SK-N-SH (cell line): ENCODE measurements at regions not wholly inside any gene's neighbourhood (a gene's known extent, or its start where the extent isn't known, plus 50 kb on each side); places are given as distances from the start of the nearest gene placed in this dataset.

Source experiments
- CTCF ChIA-PET: fragments of 300-600, 350-600 bp; formaldehyde crosslinking; extraction: SDS; loops from one replicate; lab custom pipeline; 2021; lab: Yijun Ruan, JAX
- POLR2A ChIA-PET: fragments of 350-600 bp; sonication (Branson Sonifier 250); formaldehyde crosslinking; extraction: SDS; loops from one replicate; lab custom pipeline; 2020; ENCODE audit warnings: antibody characterized with exemption, inconsistent platforms; lab: Yijun Ruan, JAX
- DNase-seq: peaks from one replicate; pipeline ENCODE4 v3.0.0; 2012
- H2AFZ ChIP-seq: fragments of 200-600 bp; sonication (generic); 2 replicates; pipeline ENCODE4 v1.8.1; 2016; ENCODE audit warnings: antibody characterized with exemption, mild to moderate bottlenecking, low read depth
- H3F3A ChIP-seq: fragments of 200-600 bp; sonication (generic); replicated peaks from 2 replicates; pipeline ENCODE3; 2016; ENCODE audit warnings: antibody characterized with exemption, mild to moderate bottlenecking; ENCODE audit not compliant: insufficient read depth
- H3K27ac ChIP-seq, 2 experiments: fragments of 200-500 bp in 1 of 2; fragments of 200-600 bp in 1 of 2; sonication (Bioruptor generic) in 1 of 2; sonication (generic), shearing (Covaris generic) in 1 of 2; 2 replicates each; pipeline versions ENCODE4 v1.5.1 to v1.6.1; 2014 to 2016; ENCODE audit warnings: low read depth in 2 of 2, inconsistent platforms in 1 of 2, low read length in 1 of 2, mild to moderate bottlenecking in 1 of 2, mixed read lengths in 1 of 2
- H3K27me3 ChIP-seq: fragments of 200-600 bp; sonication (generic), shearing (Covaris generic); 2 replicates; pipeline ENCODE4 v1.6.1; 2016; ENCODE audit warnings: mixed run types; ENCODE audit not compliant: insufficient read depth
- H3K36me3 ChIP-seq, 2 experiments: fragments of 200-500 bp in 1 of 2; fragments of 200-600 bp in 1 of 2; sonication (Bioruptor generic) in 1 of 2; sonication (generic) in 1 of 2; replicated peaks in 1 of 2; 2 replicates each; pipeline versions ENCODE3 to v1.5.1; 2014 to 2016; ENCODE audit warnings: low read length in 1 of 2, mild to moderate bottlenecking in 1 of 2; ENCODE audit not compliant: insufficient read depth in 2 of 2, control insufficient read depth in 1 of 2
- H3K4me1 ChIP-seq, 2 experiments: fragments of 200-500 bp in 1 of 2; fragments of 200-600 bp in 1 of 2; sonication (Bioruptor generic) in 1 of 2; sonication (generic), shearing (Covaris generic) in 1 of 2; 2 replicates each; pipeline versions ENCODE4 v1.5.1 to v1.6.1; 2014 to 2016; ENCODE audit warnings: low read depth in 1 of 2, low read length in 1 of 2, mixed run types in 1 of 2; ENCODE audit not compliant: insufficient read depth in 2 of 2, control insufficient read depth in 1 of 2
- H3K4me2 ChIP-seq: fragments of 200-600 bp; sonication (generic), shearing (Covaris generic); 2 replicates; pipeline ENCODE4 v1.6.1; 2017; ENCODE audit warnings: mixed run types
- H3K4me3 ChIP-seq, 2 experiments: fragments of 200-500 bp in 1 of 2; fragments of 200-600 bp in 1 of 2; sonication (Bioruptor generic) in 1 of 2; sonication (generic), shearing (Covaris generic) in 1 of 2; 2 replicates each; pipeline versions ENCODE4 v1.5.1 to v1.8.1; 2014 to 2016; ENCODE audit warnings: low read depth in 2 of 2, inconsistent platforms in 1 of 2, low read length in 1 of 2, mild to moderate bottlenecking in 1 of 2, mixed read lengths in 1 of 2, moderate library complexity in 1 of 2
- H3K79me2 ChIP-seq: fragments of 200-600 bp; sonication (generic); 2 replicates; pipeline ENCODE4 v1.8.1; 2017; ENCODE audit warnings: mild to moderate bottlenecking; ENCODE audit not compliant: insufficient read depth
- H3K9ac ChIP-seq: fragments of 200-600 bp; sonication (generic); 2 replicates; pipeline ENCODE4 v1.6.1; 2017; ENCODE audit warnings: mixed run types
- H3K9me2 ChIP-seq: fragments of 200-600 bp; sonication (generic); 2 replicates; pipeline ENCODE4 v1.6.1; 2017; ENCODE audit warnings: mixed run types
- H3K9me3 ChIP-seq: fragments of 200-600 bp; sonication (generic); 2 replicates; pipeline ENCODE4 v1.6.1; 2017; ENCODE audit warnings: mixed run types, mild to moderate bottlenecking, moderate library complexity
- H4K20me1 ChIP-seq: fragments of 200-600 bp; sonication (generic); 2 replicates; pipeline ENCODE4 v1.6.1; 2017; ENCODE audit warnings: mild to moderate bottlenecking, mixed run types; ENCODE audit not compliant: insufficient read depth
- EZH2phosphoT487 ChIP-seq: fragments of 200-600 bp; sonication (generic); IDR thresholded peaks from 2 replicates; pipeline ENCODE4 v1.6.1; 2017; ENCODE audit warnings: low read depth, mixed run types, mild to moderate bottlenecking, antibody characterized with exemption, moderate library complexity, borderline replicate concordance
- FOSL2 ChIP-seq: IDR thresholded peaks from 2 replicates; pipeline ENCODE4 v1.4.0; 2012; ENCODE audit warnings: low read depth, mild to moderate bottlenecking, moderate library complexity, borderline replicate concordance
- FOXJ3 ChIP-seq: sonication (generic); formaldehyde crosslinking; IDR thresholded peaks from 2 replicates; pipeline ENCODE4 v1.5.1; 2020; ENCODE audit warnings: mild to moderate bottlenecking, missing genetic modification reagents
- FOXM1 ChIP-seq: IDR thresholded peaks from 2 replicates; pipeline ENCODE4 v1.4.0; 2012; ENCODE audit warnings: low read depth, mild to moderate bottlenecking
- GABPA ChIP-seq: IDR thresholded peaks from 2 replicates; pipeline ENCODE4 v1.4.0; 2012; ENCODE audit warnings: low read depth, mild to moderate bottlenecking
- GATA2 ChIP-seq: sonication (generic); formaldehyde crosslinking; IDR thresholded peaks from 2 replicates; pipeline ENCODE4 v1.5.0; 2020; ENCODE audit warnings: mild to moderate bottlenecking, missing genetic modification reagents
- IRF3 ChIP-seq: fragments of 150-350 bp; IDR thresholded peaks from 2 replicates; pipeline ENCODE4 v1.6.1; 2016; ENCODE audit warnings: mild to moderate bottlenecking, low read depth, low read length
- MEF2A ChIP-seq: IDR thresholded peaks from 2 replicates; pipeline ENCODE4 v1.4.0; 2012; ENCODE audit warnings: low read depth, borderline replicate concordance
- NFIC ChIP-seq: IDR thresholded peaks from 2 replicates; pipeline ENCODE4 v1.4.0; 2012; ENCODE audit warnings: borderline replicate concordance
- POLR2AphosphoS5 ChIP-seq: IDR thresholded peaks from 2 replicates; pipeline ENCODE4 v1.6.1; 2012; ENCODE audit warnings: low read depth, low read length
- RAD21 ChIP-seq: IDR thresholded peaks from 2 replicates; pipeline ENCODE4 v1.6.1; 2012; ENCODE audit warnings: mild to moderate bottlenecking, low read length
- RCOR1 ChIP-seq: fragments of 150-350 bp; IDR thresholded peaks from 2 replicates; pipeline ENCODE4 v1.6.1; 2017; ENCODE audit warnings: antibody characterized with exemption, low read length
- RXRA ChIP-seq: IDR thresholded peaks from 2 replicates; pipeline ENCODE4 v1.4.0; 2012; ENCODE audit warnings: low read depth, mild to moderate bottlenecking, borderline replicate concordance
- SIN3A ChIP-seq: IDR thresholded peaks from 2 replicates; pipeline ENCODE4 v1.6.1; 2012; ENCODE audit warnings: low read depth, mild to moderate bottlenecking, low read length, moderate library complexity, borderline replicate concordance
- SMC3 ChIP-seq: IDR thresholded peaks from 2 replicates; pipeline ENCODE4 v1.6.1; 2012; ENCODE audit warnings: low read depth, low read length, improper control_type of control experiment
- TAF1 ChIP-seq: IDR thresholded peaks from 2 replicates; pipeline ENCODE4 v1.6.1; 2012; ENCODE audit warnings: low read depth, mild to moderate bottlenecking, low read length, moderate library complexity, borderline replicate concordance
- TEAD4 ChIP-seq: IDR thresholded peaks from 2 replicates; pipeline ENCODE4 v1.4.0; 2012; ENCODE audit warnings: mild to moderate bottlenecking, borderline replicate concordance; ENCODE audit not compliant: insufficient read depth
- USF1 ChIP-seq: IDR thresholded peaks from 2 replicates; pipeline ENCODE4 v1.4.0; 2012; ENCODE audit warnings: low read depth, borderline replicate concordance
- USF2 ChIP-seq: fragments of 150-350 bp; IDR thresholded peaks from 2 replicates; pipeline ENCODE4 v1.6.1; 2017; ENCODE audit warnings: antibody characterized with exemption, low read length, low read depth, borderline replicate concordance
- YY1 ChIP-seq: IDR thresholded peaks from 2 replicates; pipeline ENCODE4 v1.4.0; 2012; ENCODE audit warnings: low read depth, mild to moderate bottlenecking
- WGBS: methylation state at CpG from one replicate; pipeline ENCODE4 v1.1.6; 2017; ENCODE audit warnings: low lambda C conversion rate; 5-methylcytosine and 5-hydroxymethylcytosine counted together

GRCh38 chr7:53917637-53918036, 624.5 kb upstream of the VSTM2A start:
- Histone ChIP-seq H4K20me1 (no peaks in the 10 kb centered on the region), H3F3A (no peaks in the 10 kb centered on the region), H3K36me3 (no peaks in the 10 kb centered on the region), H3K9me2 (0 out of 2 replicates have a peak, but pooled peaks cover 3% of the 10 kb centered on the region), H3K9ac (no peak overlapping the region), H3K4me2 (no peak overlapping the region), H3K4me3 (no peak overlapping the region), H3K9me3 (peaks cover 3% of the 10 kb centered on the region; the same call in 1 of the 2 replicates), H3K27me3 (no peaks in the 10 kb centered on the region), H3K27ac (no peak overlapping the region), H2AFZ (no peak overlapping the region), H3K79me2 (no peaks in the 10 kb centered on the region), H3K4me1 (no peaks in the 10 kb centered on the region)
- ChIA-PET POLR2A (no interaction called here), CTCF (no interaction called here)
- TF ChIP-seq NFIC (no peak), TEAD4 (no peak), SMC3 (no peak), YY1 (no peak), IRF3 (no peak), RCOR1 (no peak), FOSL2 (no peak), RXRA (no peak), POLR2AphosphoS5 (no peak), TAF1 (no peak), USF2 (no peak), RAD21 (no peak), MEF2A (no peak), SIN3A (no peak), GATA2 (CRISPR knock-in tag) (no peak), FOXJ3 (CRISPR knock-in tag) (no peak), FOXM1 (no peak), USF1 (no peak), GABPA (no peak), EZH2phosphoT487 (no peak)
- DNase-seq, result no peak
- WGBS, result 27% methylated on average over 5 of the region's 5 CpGs
